ENCODE measurements at regions not wholly inside any gene's neighbourhood (a gene's known extent, or its start where the extent isn't known, plus 50 kb on each side); places are given as distances from the start of the nearest gene placed in this dataset.

DNA sequence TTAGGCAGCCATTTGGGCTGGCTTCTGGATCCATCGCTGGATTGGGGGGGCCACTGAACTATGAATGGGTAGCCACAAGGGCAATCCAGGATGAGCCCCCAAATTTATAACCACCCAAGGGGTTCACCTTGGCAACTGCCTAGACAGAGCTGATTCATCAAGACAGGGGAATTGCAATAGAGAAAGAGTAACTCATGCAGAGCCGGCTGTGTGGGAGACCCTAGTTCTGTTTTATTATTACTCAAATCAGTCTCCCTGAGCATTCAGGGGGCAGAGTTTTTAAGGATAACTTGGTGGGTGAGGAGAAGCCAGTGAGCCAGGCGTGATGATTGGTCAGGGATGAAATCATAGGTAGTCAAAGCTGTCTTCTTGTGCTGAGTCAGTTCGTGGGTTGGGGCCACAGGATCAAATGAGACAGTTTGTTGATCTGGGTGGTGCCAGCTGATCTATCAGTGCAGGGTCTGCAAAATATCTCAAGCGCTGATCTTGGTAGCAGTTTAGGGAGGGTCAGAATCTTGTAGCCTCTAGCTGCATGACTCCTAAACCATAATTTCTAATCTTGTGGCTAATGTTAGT, 57.9 kb downstream of the DNAJB9 start:
- TF ChIP-seq, protein P1, sequence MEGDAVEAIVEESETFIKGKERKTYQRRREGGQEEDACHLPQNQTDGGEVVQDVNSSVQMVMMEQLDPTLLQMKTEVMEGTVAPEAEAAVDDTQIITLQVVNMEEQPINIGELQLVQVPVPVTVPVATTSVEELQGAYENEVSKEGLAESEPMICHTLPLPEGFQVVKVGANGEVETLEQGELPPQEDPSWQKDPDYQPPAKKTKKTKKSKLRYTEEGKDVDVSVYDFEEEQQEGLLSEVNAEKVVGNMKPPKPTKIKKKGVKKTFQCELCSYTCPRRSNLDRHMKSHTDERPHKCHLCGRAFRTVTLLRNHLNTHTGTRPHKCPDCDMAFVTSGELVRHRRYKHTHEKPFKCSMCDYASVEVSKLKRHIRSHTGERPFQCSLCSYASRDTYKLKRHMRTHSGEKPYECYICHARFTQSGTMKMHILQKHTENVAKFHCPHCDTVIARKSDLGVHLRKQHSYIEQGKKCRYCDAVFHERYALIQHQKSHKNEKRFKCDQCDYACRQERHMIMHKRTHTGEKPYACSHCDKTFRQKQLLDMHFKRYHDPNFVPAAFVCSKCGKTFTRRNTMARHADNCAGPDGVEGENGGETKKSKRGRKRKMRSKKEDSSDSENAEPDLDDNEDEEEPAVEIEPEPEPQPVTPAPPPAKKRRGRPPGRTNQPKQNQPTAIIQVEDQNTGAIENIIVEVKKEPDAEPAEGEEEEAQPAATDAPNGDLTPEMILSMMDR (IDR thresholded peaks at IDR 0.05): no peak

DNA sequence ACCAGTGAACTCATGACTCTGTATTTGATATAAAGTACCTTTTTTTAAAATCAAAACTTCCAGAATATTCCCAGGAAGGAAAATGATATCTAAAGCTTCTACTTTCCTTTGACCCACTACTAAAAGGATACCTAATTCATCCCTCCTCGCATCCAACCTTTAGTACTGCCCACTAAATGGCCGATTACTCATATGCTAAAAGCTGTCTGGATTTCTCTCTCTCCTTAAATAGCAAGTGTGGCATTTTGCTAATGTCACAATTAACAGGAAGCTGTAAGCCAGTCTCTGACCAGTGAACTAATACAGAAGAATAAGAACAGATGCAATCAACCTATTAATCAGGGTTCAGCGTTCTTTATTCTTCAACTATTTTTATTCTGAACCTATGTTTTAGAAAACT, 59.0 kb downstream of the DNAJB9 start:
- TF ChIP-seq, protein P1 (IDR thresholded peaks at IDR 0.05): no peak

DNA sequence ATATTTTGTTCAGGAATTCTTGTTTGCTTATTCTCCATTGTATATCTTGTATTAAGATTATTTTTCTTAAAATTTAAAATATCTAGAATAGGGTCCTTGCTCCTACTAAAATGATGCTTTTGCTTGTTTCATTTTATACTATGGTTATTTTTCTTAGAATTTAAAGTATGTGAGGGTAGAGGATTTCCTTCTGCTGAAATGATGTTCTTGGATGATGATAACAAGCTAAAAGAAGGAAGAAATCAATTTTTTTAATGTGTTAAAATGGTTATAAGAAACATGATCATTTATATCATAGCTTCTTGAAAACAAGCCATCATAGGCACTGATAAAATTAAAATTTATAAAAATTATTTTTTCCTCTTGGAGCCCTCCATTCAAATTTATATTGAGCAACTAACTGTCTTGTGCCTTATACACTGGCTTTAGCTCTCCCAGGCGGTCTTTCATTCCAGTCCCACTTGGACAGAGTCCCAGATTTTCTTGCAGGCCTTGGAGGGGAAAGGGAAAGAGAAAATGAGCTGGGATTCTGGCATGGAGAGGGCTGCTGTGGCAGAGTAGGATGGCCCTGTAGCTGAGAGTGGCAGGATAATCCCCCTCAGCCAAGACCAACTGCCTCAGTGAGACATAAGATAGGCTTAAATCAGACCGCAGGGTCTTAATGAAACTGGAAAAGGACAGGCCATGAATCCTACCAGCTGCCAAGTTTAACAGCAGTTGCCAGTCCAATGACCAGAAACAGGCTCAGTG, 60.2 kb downstream of the DNAJB9 start:
- TF ChIP-seq, protein P1 (IDR thresholded peaks at IDR 0.05): no peak

GRCh38 chr7:108634036-108634435, 64.4 kb downstream of the DNAJB9 start:
- TF ChIP-seq, protein P1 (IDR thresholded peaks at IDR 0.05): no peak

DNA sequence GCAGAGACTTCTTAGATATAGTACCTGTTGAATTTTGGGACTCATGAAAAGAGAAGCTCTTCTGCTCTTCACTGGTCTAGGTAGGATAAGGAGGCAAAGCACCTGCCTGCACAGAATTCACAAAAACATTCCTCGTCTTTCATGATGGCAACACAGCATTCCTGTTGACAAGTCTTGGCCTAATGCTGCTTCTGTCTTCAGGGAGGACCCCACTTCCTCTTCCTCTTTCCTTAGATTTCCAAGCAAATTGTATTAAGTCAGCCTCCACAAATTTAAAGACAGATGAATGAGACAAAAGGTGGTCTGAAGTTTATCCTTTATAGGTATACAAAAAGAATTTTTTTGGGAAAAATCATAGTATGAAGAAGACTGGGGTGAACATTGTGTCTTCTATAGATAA, 64.9 kb downstream of the DNAJB9 start:
- TF ChIP-seq, protein P1 (IDR thresholded peaks at IDR 0.05): no peak

DNA sequence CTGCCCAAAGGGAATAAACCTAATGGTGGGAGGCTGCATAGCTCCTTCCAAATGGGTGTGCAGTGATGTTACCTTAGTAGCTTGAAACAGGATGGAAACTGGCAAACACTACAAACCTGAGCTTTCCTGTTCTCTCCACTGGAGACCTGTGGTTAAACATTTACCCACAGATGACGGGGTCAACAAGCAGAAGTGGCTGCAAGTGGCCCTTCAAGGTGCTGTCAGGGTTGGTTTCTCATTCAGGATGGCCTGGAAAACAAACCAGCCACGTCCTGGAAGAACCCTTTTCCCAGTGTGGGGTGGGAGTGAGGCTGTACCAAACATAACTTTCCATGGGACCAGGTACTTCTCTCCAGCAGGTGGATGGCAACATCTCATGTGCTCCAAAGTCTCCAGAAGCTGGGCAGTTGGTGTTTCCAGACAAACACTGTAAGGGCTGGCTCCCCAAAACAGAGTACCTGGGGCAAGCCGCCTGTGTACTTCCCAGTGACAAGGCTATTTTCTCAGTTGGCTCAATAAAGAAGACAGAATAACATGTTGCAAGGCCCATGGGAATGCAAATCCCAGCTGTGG, 67.5 kb downstream of the DNAJB9 start:
- TF ChIP-seq, protein P1 (IDR thresholded peaks at IDR 0.05): no peak

- TF ChIP-seq, protein P1 (IDR thresholded peaks at IDR 0.05): no peak
Measured at GRCh38 chr7:108642126-108642525, 72.5 kb downstream of the DNAJB9 start.

Measured in LNCAP (cell line).